ENCODE measurements at regions not wholly inside any gene's neighbourhood (a gene's known extent, or its start where the extent isn't known, plus 50 kb on each side); places are given as distances from the start of the nearest gene placed in this dataset.

DNA sequence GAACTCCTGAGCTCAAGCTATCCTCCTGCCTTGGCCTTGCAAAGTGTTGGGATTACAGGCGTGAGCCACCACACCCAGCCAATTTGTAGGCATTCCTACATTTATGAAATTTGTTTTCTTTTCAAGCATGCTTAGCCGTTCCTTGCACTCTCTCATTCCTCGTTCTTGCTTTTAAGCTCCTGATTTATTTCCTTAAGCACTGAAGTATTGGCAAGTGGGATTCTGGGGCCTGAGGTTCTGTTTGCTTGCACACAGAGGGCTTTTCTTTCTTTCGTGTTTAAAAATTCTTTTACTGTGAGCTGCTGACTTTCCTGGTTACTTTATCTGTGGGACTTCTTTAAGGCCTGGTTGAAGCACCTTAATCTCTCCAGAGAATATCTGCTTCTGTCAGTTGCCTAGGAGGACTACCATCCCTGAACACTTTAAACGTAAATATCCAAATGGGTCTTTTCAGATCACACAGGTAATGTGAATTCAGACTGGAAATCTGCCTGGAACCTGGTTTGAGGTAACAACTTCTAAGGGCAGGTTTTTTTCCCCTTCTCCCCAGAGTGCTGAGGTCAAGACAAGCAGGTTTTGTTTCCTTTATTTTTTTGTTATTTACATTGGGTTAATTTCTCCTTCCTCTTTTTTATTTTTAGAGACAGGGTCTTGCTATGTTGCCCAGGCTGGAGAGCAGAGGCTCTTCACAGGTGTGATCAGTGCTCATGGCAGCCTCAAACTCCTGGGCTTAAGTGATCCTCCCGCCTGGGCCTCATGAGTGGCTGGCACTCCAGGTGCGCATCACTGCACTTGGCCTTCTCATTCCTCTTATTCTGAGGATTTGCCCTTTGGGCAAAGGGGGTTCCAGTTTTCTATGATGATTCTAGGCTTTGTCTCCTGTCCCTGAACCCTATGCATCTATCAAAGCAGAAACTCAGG is 102.9 kb downstream of the PFKFB3 start:
- POLR2A ChIA-PET, result no interaction called here

DNA sequence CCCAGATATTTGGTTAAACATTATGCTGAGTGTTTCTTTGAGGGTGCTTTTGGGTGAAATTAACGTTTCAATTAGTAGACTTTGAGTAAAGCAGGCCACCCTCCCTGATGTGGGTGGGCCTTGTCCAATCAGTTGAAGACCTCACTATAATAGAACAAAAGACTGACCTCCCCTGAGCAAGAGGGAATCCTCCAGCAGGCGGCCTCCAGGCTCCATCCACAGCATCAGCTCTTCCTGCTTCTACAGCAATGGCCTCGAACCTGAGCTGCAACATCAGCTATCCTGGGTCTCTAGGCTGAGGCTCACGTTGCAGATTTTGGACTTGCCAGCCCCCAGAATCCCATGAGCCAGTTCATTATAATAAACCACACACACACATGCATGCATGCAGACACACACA is 104.2 kb downstream of the PFKFB3 start:
- TF ChIP-seq SUZ12 (IDR thresholded peaks at IDR 0.05), result no peak
- TF ChIP-seq LEF1 (IDR thresholded peaks at IDR 0.05; ENCODE audit: borderline replicate concordance), result no peak
- TF ChIP-seq BHLHE40 (IDR thresholded peaks at IDR 0.05; ENCODE audit: borderline replicate concordance), result no peak
- no peak for TF ChIP-seq NFRKB (IDR thresholded peaks at IDR 0.05)
- TF ChIP-seq SP1 (IDR thresholded peaks at IDR 0.05), result no peak
- no peak for TF ChIP-seq ELF4 (IDR thresholded peaks at IDR 0.05)
- TF ChIP-seq, protein P1, sequence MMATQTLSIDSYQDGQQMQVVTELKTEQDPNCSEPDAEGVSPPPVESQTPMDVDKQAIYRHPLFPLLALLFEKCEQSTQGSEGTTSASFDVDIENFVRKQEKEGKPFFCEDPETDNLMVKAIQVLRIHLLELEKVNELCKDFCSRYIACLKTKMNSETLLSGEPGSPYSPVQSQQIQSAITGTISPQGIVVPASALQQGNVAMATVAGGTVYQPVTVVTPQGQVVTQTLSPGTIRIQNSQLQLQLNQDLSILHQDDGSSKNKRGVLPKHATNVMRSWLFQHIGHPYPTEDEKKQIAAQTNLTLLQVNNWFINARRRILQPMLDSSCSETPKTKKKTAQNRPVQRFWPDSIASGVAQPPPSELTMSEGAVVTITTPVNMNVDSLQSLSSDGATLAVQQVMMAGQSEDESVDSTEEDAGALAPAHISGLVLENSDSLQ (IDR thresholded peaks at IDR 0.05), result no peak
- no peak for TF ChIP-seq FOXA1 (IDR thresholded peaks at IDR 0.05)
- no peak for TF ChIP-seq ARNT (IDR thresholded peaks at IDR 0.05)
- TF ChIP-seq HDGF (IDR thresholded peaks at IDR 0.05; ENCODE audit: borderline replicate concordance), result no peak
- TF ChIP-seq TARDBP (IDR thresholded peaks at IDR 0.05), result no peak
- no peak for TF ChIP-seq L3MBTL2 (conservative IDR thresholded peaks at IDR 0.05)
- no peak for TF ChIP-seq FOXM1 (IDR thresholded peaks at IDR 0.05; ENCODE audit: borderline replicate concordance)
- no peak for TF ChIP-seq CTBP1 (IDR thresholded peaks at IDR 0.05; ENCODE audit: borderline replicate concordance)
- POLR2A ChIA-PET, result no interaction called here
- CTCF ChIA-PET, result no interaction called here
- DNase-seq (ENCODE audit: extremely low spot score), result no peak

More for the DNA sequence above, 102.9 kb downstream of the PFKFB3 start:
- CTCF ChIA-PET, result interaction anchor here (0.7 kb wide), 1 partner anchor 103 kb away, joined by 3 read pairs; the partner anchor contains the start of gene PFKFB3
- TF ChIP-seq, protein P1 (IDR thresholded peaks at IDR 0.05), result no peak
- TF ChIP-seq FOXA1 (IDR thresholded peaks at IDR 0.05), result no peak
- no peak for TF ChIP-seq FOXK2 (IDR thresholded peaks at IDR 0.05)
- TF ChIP-seq BHLHE40 (IDR thresholded peaks at IDR 0.05; ENCODE audit: borderline replicate concordance), result no peak
- no peak for TF ChIP-seq HDGF (IDR thresholded peaks at IDR 0.05; ENCODE audit: borderline replicate concordance)
- TF ChIP-seq SP1 (IDR thresholded peaks at IDR 0.05), result no peak
- no peak for TF ChIP-seq CTBP1 (IDR thresholded peaks at IDR 0.05; ENCODE audit: borderline replicate concordance)
- no peak for TF ChIP-seq TARDBP (IDR thresholded peaks at IDR 0.05)
- TF ChIP-seq ARNT (IDR thresholded peaks at IDR 0.05), result no peak
- no peak for TF ChIP-seq NFRKB (IDR thresholded peaks at IDR 0.05)
- TF ChIP-seq ELF4 (IDR thresholded peaks at IDR 0.05), result no peak
- TF ChIP-seq ZNF384 (IDR thresholded peaks at IDR 0.05), result no peak
- no peak for TF ChIP-seq LEF1 (IDR thresholded peaks at IDR 0.05; ENCODE audit: borderline replicate concordance)
- TF ChIP-seq FOXM1 (IDR thresholded peaks at IDR 0.05; ENCODE audit: borderline replicate concordance), result no peak
- no peak for TF ChIP-seq L3MBTL2 (conservative IDR thresholded peaks at IDR 0.05)
- DNase-seq (ENCODE audit: extremely low spot score), result no peak

DNA sequence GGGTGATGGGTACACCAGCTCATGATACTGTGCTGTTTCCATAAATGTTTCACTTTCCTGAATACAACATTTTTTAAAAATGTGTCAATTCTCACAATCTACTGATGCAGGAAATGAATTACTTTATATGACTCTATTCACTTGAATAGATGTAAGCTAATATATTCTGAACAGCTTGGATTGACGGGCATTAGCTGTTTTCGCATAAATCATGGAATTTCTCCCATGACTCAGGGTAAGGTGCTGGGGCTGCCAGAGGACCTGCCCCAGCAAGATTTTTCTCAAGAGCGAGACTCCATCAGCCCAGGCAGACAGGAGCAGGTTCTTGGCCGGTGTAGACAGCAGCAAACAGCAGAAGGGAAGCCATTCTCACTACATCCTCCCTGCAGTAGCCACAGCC is 107.1 kb downstream of the PFKFB3 start:
- no peak for DNase-seq (ENCODE audit: extremely low spot score)
- POLR2A ChIA-PET, result no interaction called here
- CTCF ChIA-PET, result no interaction called here
- TF ChIP-seq, protein P1 (IDR thresholded peaks at IDR 0.05), result no peak
- TF ChIP-seq TARDBP (IDR thresholded peaks at IDR 0.05), result no peak
- TF ChIP-seq ZNF384 (IDR thresholded peaks at IDR 0.05), result no peak
- no peak for TF ChIP-seq ARNT (IDR thresholded peaks at IDR 0.05)
- no peak for TF ChIP-seq SP1 (IDR thresholded peaks at IDR 0.05)
- TF ChIP-seq NFRKB (IDR thresholded peaks at IDR 0.05), result no peak
- TF ChIP-seq HDGF (IDR thresholded peaks at IDR 0.05; ENCODE audit: borderline replicate concordance), result no peak
- no peak for TF ChIP-seq LEF1 (IDR thresholded peaks at IDR 0.05; ENCODE audit: borderline replicate concordance)
- no peak for TF ChIP-seq SUZ12 (IDR thresholded peaks at IDR 0.05)
- TF ChIP-seq L3MBTL2 (conservative IDR thresholded peaks at IDR 0.05), result no peak
- no peak for TF ChIP-seq BHLHE40 (IDR thresholded peaks at IDR 0.05; ENCODE audit: borderline replicate concordance)
- no peak for TF ChIP-seq ELF4 (IDR thresholded peaks at IDR 0.05)
- no peak for TF ChIP-seq CTBP1 (IDR thresholded peaks at IDR 0.05; ENCODE audit: borderline replicate concordance)
- TF ChIP-seq FOXK2 (IDR thresholded peaks at IDR 0.05), result no peak
- TF ChIP-seq FOXA1 (IDR thresholded peaks at IDR 0.05), result no peak

DNA sequence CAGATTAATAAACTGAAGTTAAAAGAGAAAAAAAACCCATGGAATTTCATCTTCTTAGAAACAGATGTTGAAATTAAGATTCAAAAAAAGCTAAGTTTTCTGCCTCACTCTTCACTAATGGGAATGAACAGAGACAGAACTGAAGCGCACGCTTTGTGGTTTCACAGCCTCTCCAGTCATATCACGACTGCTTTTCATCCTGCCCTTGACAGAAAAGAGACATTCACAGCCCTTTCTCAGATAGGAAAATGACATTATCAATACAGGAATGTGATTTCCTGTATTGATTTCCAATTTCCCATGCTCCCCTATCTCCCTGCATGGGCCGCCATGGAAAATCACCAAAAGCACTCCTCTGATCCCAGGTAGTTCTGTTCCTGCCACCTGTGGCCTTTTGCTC is 108.2 kb downstream of the PFKFB3 start:
- CTCF ChIA-PET, result no interaction called here
- TF ChIP-seq TARDBP (IDR thresholded peaks at IDR 0.05) (no peak), HDGF (IDR thresholded peaks at IDR 0.05; ENCODE audit: borderline replicate concordance) (no peak), SUZ12 (IDR thresholded peaks at IDR 0.05) (no peak), FOXA1 (IDR thresholded peaks at IDR 0.05) (no peak), ZNF384 (IDR thresholded peaks at IDR 0.05) (no peak), ELF4 (IDR thresholded peaks at IDR 0.05) (no peak), ARNT (IDR thresholded peaks at IDR 0.05) (no peak), SP1 (IDR thresholded peaks at IDR 0.05) (no peak), NFRKB (IDR thresholded peaks at IDR 0.05) (no peak), CTBP1 (IDR thresholded peaks at IDR 0.05; ENCODE audit: borderline replicate concordance) (no peak), BHLHE40 (IDR thresholded peaks at IDR 0.05; ENCODE audit: borderline replicate concordance) (no peak), FOXK2 (IDR thresholded peaks at IDR 0.05) (no peak), L3MBTL2 (conservative IDR thresholded peaks at IDR 0.05) (no peak), LEF1 (IDR thresholded peaks at IDR 0.05; ENCODE audit: borderline replicate concordance) (no peak)
- TF ChIP-seq, protein P1 (IDR thresholded peaks at IDR 0.05), result no peak
- DNase-seq (ENCODE audit: extremely low spot score), result no peak
- POLR2A ChIA-PET, result no interaction called here

Measured in HEK293T (cell line).